Posterior vena cava (tissue), 2 donors: ENCODE measurements at regions not wholly inside any gene's neighbourhood (a gene's known extent, or its start where the extent isn't known, plus 50 kb on each side); places are given as distances from the start of the nearest gene placed in this dataset.

Experiments used
- DNase-seq: peaks from one replicate; pipeline ENCODE4 v3.0.0-alpha.2; 2020; ENCODE audit warnings: low spot score
- intact Hi-C, 2 donors: fragments of 100-400 bp; cut with DNase I; formaldehyde crosslinking; loops; one replicate each; pipeline versions ENCODE4 v1.14.1 to v1.14.2; 2022 to 2023
- donor health status: DM: yes; HTN: yes; CAD: no.
- donor health status: DM: yes; HTN: yes; CAD: no.

DNA sequence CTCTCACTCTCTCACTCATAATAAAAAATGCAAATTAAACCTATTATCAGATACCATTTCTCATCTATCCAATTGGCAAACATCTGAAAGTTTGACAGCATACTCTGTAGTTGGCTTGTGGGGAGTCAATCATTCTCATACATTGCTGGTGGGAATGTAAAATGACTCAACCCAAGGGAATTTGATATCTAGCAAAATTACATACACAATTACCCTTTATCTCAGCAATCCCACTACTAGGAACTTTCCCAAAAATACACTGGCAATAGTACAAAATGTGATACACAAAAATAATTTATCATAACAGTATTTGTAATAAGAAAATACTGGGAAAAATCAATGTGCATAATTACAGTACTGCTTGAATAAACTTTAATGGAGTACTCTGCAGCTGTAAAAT, 731.3 kb downstream of the DTWD2 start:
- intact Hi-C loops, result no loop called here
- no peak for DNase-seq

DNA sequence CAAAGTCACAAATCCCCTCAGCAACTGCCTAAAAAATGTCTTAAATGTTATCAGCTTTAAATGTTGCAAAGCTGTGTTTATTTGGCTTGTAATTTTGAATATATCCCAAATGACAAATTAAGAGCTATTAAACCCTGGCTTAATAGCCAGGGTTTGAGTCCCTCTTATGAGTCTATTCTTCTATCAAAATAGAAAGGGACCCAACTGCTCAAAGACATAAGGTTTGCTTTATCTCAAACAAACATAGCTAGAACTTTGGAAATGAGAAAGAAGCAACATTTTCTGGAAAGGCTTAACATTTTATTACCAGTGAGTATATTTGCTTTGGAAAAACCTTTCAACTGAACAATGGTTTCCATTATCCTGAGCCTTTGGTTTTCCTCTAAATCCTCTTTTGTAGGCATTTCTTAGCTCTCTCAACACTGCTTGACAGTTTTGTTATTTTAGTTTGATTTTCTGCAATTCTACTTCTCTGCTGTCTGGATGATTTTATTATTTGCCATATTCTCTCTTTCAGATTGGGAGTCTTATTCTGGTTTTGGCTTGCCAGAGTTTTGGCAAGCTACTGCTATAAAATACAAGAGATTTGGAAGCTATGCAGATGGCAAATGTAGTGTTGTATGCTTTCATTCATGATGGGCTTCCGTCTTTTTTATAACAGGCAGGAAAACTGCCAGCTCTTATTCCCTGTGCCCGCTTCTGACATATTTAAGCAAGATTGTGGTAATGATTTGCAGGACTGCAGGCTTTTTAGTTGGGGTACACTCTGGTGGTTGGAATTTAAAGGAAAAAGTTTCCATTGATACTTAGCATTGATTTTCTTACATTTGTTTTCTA, 734.9 kb downstream of the DTWD2 start:
- intact Hi-C loops, result no loop called here
- no peak for DNase-seq

DNA sequence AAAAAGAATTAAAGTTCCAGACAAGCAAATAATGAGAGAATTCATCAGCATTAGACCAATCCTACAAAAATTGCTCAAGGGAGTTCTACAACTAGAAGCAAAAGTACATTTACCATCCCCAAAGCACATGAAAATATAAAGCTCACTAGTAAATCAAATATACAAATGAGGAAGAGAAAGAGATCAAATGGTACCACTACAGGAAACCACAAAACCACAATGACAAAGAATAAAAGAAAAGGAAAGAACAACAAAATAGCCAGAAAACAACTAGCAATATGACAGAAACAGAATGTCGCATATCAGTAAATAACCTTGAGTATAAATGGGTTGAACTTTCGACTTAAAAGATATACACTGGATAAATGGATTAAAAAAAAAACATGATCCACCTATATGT, 739.0 kb downstream of the DTWD2 start:
- intact Hi-C loops, result no loop called here
- no peak for DNase-seq

DNA sequence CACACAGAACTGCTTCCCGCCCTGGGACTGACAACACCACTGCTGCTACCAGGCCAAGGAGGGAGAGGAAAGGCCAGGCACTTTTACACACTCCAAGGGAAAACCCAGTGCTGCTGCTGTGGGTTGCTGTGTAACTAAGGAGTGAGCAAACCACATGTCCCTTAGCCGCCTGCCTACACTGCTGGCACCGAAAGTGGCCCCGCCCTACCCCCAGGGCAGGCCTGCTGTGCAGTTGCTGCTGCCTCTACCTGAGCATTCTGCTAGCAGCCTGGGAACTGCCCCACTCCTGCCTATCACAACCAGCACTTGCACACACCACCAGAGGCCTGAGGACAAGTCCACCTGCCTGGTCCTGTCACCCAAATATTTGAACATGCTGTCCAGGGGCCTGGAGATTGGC, 740.9 kb downstream of the DTWD2 start:
- intact Hi-C loops, result no loop called here
- no peak for DNase-seq

DNA sequence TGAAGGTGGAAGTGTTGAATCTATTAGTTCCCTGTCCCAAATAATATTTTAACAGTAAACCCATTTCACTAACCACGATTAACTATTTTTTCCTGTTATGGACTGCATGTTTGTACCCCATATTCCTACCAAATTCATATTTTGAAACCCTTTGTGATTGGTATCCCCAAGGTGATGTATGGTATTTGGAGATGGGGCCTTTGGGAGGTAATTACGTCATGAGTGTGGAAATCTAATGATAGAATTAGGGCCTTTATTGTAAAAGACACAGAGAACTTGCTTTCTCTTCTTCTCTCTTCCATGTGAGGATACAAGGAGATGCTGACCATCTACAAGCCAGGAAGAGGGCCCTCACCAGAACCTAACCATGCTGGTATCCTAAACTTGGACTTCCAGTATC, 744.7 kb downstream of the DTWD2 start:
- no peak for DNase-seq
- intact Hi-C loops, result loop anchor here in 1 of 2 donors (5.0 kb wide), 1 partner anchor 1501 kb away; no protein-coding TSS in a partner anchor

DNA sequence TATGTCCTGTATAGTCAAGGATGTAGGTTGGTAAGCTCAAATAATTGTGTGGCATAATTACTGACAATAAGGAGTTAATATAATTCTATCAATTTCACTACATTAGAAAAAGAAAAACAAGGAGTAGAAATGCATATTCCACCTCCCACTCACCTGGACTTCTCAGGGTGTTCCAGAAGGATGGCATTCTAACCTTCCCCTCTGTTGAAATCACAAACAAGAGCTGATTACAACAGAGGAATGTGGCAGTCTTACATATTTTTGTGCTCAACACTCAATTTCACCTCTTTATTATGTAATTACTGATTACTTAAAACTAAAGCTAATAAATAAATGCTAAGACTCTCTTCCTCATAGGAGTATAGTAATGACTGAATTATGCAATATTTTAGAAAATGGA, 745.3 kb downstream of the DTWD2 start:
- intact Hi-C loops, result loop anchor here in 1 of 2 donors (5.0 kb wide), 1 partner anchor 1501 kb away; no protein-coding TSS in a partner anchor
- no peak for DNase-seq

DNA sequence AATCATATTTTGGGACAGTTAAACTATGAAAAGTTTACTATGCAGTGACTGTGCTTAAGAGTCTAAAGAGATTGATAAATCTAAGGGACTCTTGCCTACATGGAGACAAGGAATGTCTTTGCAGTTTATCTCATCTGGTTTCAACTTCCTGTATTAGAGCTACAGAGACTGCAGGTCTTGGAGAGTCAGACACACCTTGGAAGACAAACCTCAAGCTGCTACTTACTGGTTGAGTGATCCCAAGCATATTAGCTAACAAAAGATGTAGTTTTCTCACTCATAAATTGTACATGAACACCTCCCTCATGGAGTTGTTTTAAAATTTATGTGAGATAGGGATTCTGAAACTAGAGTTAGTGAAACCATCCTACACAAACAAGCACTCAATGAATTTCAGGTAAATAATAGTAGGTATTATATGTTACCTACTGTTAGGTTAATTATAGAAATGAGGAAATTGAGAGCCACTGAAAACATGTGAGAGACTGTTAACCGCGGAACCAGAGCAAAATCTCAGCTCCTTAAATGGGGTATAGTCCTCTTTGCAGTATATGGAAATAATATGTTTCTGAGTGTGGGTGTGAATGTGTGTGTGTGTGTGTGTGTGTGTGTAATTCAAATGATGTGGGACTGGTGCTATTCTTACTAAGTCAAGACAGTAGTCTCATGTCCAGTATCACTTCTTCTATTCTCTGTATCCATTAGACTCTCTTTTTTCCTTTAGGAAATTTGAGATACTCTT, 752.1 kb downstream of the DTWD2 start:
- no peak for DNase-seq
- intact Hi-C loops, result no loop called here

DNA sequence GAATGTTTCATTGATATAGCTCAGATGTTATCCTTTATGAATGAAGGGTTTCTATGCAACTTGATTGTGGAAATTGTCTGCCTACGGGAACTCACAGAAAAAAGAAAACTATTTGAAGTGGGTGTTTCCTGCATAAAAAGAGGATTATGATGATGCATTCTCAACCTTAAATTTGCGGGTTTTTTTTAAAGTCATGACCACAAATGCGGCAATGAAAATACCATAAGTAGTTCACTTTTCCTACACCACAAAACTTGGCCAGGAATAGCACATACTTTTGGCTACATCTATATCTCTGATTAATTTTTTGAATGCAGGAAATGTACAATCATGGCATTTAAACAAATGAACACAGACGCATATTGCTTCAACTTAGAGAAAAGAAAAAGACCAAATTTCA, 754.7 kb downstream of the DTWD2 start:
- intact Hi-C loops, result no loop called here

DNA sequence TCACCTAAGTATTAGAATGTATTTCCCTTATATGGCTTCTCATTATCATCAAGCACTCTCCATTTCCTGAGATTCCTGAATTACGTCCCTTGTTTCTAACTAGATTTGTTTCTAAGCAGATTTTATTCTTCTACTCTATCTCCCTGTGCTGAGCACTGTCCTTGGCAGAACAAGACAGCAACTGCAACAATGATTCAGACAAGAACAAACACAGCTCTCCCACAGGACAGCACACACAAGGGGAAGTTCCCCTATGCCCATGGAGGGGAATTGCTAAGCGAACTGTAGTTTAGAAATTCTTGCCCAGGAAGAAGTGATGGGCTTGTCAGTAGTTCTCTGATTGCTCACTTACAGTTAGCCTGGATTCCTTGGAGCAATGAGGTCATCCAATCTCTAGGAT, 759.9 kb downstream of the DTWD2 start:
- intact Hi-C loops, result no loop called here
- no peak for DNase-seq

More for the DNA sequence above, 754.7 kb downstream of the DTWD2 start:
- no peak for DNase-seq

DNA sequence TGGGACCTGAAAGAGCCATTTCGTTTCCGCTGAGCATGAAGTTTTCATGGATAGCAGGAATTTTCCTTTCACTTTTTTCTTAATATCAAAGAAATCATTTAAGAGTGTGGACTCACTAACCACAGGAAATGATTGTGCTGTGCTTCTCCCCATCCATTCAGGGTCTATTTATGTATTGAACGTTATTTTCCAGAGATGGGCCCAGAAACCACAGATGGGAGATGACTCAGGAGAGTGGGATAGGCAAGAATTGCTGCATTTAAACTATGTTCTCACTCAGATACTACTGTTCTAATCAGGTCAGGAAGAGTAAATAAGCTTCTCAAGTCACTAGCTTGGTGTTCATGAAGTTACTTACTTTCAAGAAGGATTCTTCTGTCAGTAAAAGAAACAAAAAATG, 763.8 kb downstream of the DTWD2 start:
- intact Hi-C loops, result no loop called here
- DNase-seq, result no peak

DNA sequence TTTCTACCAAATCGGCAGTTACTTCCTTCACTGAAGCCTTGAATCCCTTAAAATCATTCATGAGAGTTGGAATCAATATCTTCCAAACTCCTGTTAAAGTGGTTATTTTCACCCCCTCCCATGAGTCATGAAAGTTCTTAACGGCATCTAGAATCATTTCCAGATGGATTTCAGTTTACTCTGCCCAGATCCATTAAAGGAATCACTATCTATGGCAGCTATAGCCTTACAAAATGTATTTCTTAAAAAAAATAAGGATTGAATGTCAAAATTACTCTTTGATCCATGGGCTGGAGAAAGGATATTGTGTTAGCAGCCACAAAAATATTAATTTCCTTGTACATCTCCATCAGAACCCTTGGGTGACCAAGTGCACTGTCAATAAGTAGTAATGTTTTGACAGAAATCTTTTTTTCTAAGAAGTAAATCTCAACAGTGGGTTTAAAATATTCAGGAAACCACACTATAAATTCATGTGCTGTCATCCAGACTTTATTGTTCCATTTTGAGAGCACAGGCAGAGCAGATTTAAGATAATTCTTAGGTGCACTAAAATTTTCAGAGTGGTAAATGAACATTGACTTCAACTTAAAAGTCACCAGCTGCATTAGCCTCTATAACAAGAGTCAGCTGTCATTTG, 767.7 kb downstream of the DTWD2 start:
- intact Hi-C loops, result no loop called here
- no peak for DNase-seq

DNA sequence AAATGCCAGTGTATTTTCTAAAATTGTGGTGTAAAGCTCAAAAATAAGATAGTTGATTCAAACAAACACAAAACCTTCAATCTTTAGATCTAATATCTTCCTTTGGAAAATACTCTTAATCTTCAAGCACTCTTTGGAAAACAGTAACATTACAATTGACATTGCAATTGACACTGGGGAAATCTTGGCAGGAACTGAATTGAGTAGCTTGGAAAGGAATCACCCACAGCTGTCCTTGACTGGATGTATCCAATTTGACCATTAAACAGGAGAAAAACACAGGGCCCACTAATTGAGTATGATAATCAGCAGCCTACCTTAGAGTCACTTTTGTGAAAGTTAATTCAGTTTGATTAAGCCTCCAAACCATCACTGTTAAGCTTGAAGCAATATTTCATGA, 776.7 kb downstream of the DTWD2 start:
- no peak for DNase-seq
- intact Hi-C loops, result no loop called here

DNA sequence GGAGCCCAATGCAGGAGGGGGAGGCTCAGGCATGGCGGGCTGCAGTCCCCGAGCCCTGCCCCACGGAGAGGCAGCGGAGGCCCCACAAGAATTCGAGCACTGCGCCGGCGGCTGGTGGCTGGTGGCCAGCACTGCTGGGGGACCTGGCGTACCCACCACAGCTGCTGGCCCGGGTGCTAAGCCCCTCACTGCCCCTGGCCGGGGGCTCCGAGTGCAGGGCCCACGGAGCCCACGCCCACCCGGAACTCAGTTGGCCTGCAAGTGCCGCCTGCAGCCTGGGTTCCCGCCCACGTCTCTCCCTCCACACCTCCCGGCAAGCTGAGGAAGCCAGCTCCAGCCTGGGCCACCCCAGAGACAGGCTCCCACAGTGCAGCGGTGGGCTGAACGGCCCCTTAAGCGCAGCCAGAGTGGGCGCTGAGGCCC, 780.3 kb downstream of the DTWD2 start:
- intact Hi-C loops, result no loop called here
- no peak for DNase-seq

DNA sequence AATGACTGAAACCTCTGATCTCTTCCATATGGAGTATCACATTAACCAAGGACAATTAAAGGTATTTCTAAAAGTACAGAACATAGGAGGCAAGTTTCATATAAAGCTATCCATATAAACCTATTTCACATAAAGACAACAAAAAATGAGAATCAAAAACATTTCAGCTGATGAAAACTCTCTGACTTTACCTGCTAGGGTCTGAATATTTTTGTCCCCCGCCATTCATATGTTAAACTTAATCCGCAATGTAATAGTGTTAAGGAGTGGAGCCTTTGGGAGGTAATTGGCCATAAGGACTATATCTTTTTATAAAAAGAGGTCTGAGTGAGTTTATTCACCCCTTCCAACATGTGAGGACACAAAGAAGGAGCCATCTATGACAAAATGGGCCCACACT, 788.5 kb downstream of the DTWD2 start:
- no peak for DNase-seq
- intact Hi-C loops, result no loop called here

DNA sequence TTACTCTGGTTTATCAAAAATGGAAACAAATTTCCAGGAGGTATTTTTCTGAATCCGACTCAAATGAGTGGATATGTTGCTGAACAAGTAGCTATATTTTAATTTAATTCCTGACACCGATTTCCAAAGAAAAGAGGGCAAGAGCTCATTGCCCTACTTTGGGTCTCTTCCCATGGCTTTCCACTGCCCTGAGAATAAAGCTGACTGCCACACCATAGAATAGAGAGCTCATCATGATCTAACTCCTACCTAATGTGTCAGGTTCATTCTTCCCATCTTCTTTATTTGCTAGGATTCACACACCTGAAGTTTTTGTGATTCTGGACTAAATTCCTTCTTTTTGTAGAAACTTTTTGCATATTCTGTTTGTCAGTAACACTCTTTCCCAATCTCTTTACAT, 792.1 kb downstream of the DTWD2 start:
- intact Hi-C loops, result no loop called here
- DNase-seq, result no peak

DNA sequence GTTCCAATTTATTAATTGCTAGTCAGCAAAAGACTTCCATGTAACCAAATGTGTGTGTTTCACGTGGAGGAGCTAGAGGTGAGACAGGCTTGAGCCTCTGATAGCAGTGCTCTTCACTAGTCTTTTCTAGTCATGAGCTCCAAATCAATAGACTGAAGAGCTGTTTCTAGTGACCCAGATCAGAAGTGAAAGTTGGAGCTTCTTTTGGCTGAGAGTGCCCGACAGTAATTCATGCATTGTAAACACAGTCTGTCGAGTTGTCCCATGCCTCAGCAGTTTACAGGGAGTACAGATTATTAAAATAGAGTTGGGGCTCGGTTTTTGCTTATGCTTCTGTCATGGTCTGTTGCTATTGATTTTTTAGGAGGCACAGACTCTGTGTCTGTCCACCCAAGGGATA, 793.1 kb downstream of the DTWD2 start:
- no peak for DNase-seq
- intact Hi-C loops, result no loop called here

DNA sequence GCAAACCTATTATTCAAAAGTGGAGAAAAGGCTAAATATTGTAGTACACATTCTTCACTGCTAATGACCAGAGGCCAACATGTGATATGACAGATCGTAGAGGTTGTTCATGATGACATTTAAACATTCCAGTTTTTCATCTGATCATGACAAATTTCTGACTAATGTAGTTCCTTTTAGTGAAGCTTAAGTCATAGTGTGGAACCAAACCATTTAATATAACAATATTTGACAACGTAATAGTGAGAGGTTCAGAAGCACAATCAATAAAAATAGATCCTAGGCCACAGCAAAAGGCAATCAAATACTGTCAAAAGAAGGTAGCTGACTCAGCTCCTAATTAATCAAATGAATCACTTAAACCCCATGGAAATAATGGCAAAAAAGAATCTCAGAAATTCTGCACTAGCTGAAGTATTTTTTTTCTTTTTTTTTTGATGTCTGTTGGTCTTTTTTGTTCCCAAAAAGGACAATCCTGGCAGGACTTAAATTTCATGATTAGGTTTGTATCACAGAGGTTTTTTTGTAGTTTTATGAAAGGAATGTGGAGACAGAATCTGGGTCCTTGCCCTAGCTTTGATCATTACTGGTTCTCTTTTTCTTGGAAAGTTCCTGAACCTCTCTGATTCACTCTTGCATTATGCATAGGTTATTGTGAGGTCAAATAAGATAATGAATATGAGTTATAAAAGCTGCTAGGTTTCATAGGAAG, 795.0 kb downstream of the DTWD2 start:
- intact Hi-C loops, result no loop called here
- no peak for DNase-seq

DNA sequence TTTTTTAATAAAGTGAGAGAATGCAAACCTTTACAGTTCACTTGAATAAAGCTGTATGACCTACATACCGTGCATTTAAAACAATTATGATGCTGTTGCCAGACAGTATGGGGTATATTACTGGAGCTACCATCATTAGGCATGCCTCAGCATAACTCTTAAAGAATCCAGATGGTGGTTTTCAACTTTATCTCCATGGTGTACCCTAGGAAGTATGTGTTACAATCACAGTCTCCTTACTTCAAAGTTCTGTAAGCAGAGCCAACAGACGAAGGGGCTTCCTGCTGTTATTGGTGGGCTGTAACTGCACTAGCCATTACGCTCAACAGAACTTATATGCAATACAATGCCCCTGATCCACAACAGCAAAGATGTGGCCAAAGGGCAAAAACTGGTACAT, 803.3 kb downstream of the DTWD2 start:
- DNase-seq, result no peak
- intact Hi-C loops, result no loop called here

DNA sequence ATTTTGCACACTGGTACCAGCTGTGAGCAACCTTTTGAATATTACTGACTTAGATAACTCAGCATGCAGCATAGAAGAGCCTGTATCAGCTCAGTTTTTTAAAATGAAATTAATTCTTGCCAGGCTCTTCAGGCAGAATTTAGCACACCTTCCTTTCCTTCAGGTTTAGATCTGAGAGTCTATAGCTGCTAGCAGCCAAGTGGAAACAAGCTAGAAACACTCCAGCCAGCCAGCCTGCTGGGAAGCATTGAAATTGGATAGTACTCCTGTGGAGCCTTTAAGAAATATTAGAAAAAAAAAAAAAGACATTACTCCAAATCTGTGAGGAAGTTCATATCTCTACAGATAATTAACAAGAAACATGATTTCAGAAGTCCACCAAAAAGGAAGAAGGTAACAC, 812.2 kb downstream of the DTWD2 start:
- no peak for DNase-seq
- intact Hi-C loops, result no loop called here

DNA sequence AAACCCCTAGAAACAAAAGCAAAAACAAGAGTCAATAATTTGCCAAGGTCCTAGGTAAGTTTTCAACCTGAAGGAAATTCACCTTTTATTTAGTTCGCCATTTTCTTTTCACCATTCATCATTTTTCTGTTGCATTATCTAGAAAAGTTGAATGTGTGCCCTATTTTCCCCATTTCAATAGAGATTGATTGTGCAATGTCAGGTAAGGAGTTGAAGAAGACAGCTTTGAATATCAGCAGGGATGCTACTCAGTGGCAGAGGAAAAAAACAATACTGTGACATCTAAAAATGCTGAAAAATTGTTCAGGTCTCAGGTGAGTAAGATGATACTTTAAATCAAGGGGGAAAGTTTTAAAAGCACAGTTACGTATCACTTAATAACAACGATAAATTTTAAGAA, 813.7 kb downstream of the DTWD2 start:
- intact Hi-C loops, result no loop called here
- no peak for DNase-seq
